Progenitor cell of endocrine pancreas (in vitro differentiated cells): ENCODE measurements at regions not wholly inside any gene's neighbourhood (a gene's known extent, or its start where the extent isn't known, plus 50 kb on each side); places are given as distances from the start of the nearest gene placed in this dataset.

Experiments
- DNase-seq: peaks from one replicate; pipeline ENCODE4 v3.0.0; 2021; ENCODE audit warnings: low spot score; ENCODE audit not compliant: unreplicated experiment
- H3K27ac Mint-ChIP-seq: 2 replicates; pipeline ENCODE4 v1.8.0; 2021; ENCODE audit warnings: mild to moderate bottlenecking, moderate library complexity, mixed read lengths
- H3K27me3 Mint-ChIP-seq: 2 replicates; pipeline ENCODE4 v1.8.0; 2021; ENCODE audit warnings: mixed read lengths
- H3K36me3 Mint-ChIP-seq: 2 replicates; pipeline ENCODE4 v1.8.0; 2022; ENCODE audit warnings: mixed read lengths; ENCODE audit not compliant: insufficient read depth
- H3K4me1 Mint-ChIP-seq: 2 replicates; pipeline ENCODE4 v1.8.0; 2021; ENCODE audit warnings: low read depth, mixed read lengths
- H3K4me3 Mint-ChIP-seq: 2 replicates; pipeline ENCODE4 v1.8.0; 2021; ENCODE audit warnings: low read depth, mild to moderate bottlenecking, moderate library complexity, mixed read lengths
- H3K9me3 Mint-ChIP-seq: 2 replicates; pipeline ENCODE4 v1.8.0; 2021; ENCODE audit warnings: low read depth, mixed read lengths
- TF ChIP-seq, protein P1 (sequence below): fragments of 200-600 bp; sonication (generic); IDR thresholded peaks from one replicate; pipeline ENCODE4 v1.5.0; 2021; ENCODE audit warnings: antibody characterized with exemption, mild to moderate bottlenecking; ENCODE audit not compliant: unreplicated experiment

DNA sequence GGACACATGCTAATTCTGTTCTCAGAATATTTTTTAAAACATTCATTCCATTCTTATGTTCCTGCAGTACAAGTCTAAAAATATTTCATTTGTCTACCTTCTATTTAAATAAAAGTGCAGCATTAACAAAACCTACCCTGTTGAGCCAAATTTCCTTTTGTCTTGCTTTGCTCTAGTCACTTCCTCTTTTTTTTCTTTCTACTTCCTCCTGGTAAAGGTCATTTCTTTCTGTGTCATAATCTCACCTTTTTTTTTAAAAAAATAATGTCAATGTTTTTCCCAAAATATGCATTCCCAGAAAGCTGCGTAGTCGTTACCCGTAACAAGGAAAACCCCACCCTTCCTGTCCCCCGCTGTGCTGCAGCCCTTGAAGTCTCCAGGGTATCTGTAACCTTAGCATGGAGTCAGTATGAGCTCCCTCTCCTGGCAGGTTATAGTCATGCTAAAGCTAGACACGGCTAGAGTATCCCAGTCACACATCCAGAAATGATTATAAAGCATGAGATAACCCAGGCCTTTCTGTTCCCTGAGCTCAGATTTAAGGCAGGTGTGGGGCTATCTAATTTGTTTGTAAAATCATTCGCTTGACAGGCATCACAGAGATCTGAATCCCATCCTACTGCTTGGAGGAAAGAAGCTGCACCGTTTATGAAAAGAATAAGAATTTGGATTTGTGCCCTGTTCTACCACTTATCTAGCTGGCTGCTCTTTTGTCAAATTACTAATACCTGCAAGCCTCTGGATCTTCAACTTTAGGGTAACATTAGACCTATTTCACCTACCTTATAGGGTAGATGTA lies 51.1 kb upstream of the EED start:
- Mint-ChIP-seq H3K27me3 (peaks cover 21% of the 10 kb centered on the region), H3K4me1 (peaks cover 7% of the 10 kb centered on the region), H3K9me3 (no peaks in the 10 kb centered on the region), H3K4me3 (peak overlapping the region; percentile 72), H3K27ac (no peak overlapping the region), H3K36me3 (no peaks in the 10 kb centered on the region)
- TF ChIP-seq, protein P1, sequence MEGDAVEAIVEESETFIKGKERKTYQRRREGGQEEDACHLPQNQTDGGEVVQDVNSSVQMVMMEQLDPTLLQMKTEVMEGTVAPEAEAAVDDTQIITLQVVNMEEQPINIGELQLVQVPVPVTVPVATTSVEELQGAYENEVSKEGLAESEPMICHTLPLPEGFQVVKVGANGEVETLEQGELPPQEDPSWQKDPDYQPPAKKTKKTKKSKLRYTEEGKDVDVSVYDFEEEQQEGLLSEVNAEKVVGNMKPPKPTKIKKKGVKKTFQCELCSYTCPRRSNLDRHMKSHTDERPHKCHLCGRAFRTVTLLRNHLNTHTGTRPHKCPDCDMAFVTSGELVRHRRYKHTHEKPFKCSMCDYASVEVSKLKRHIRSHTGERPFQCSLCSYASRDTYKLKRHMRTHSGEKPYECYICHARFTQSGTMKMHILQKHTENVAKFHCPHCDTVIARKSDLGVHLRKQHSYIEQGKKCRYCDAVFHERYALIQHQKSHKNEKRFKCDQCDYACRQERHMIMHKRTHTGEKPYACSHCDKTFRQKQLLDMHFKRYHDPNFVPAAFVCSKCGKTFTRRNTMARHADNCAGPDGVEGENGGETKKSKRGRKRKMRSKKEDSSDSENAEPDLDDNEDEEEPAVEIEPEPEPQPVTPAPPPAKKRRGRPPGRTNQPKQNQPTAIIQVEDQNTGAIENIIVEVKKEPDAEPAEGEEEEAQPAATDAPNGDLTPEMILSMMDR = peak; percentile 67
- DNase-seq = no peak

DNA sequence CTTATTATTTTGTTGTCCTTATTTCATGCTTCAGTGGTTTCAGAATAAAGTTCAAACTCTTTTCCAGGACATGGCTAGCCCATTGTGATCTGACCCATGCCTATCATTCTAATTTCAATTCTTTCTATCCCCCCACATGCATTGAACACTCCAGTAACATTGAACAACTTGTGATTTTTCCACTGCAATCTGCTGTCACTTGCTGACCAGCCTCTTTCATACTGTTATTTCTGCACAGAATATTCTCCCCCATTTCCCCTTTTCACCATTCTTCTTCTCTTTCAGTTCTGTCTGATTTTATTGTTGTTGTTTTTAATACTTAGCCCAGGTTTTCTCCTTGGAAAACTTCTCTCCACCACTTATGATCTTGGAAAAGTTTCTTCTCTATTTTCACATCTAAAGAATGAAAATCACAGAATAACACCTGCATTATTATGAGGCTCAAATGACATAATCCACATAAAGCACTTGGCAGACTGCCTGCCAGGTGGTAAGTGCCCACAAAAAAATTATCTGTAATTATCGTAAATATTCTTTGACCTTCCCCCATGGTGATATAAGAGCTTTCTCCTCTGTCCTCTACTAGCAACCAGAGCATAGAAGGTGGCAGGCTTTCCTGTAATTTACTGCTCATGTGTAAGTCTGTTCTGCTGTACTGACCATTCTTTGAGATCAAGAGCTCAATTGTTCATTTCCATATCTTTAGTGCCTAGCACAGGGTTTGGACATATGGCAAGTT lies 51.9 kb upstream of the EED start:
- Mint-ChIP-seq H3K27me3 (peaks cover 21% of the 10 kb centered on the region), H3K4me3 (no peak overlapping the region), H3K4me1 (peaks cover 7% of the 10 kb centered on the region), H3K27ac (no peak overlapping the region), H3K36me3 (no peaks in the 10 kb centered on the region), H3K9me3 (no peaks in the 10 kb centered on the region)
- DNase-seq = no peak
- TF ChIP-seq, protein P1 = no peak

GRCh38 chr11:86191874-86192273 lies 52.7 kb upstream of the EED start:
- Mint-ChIP-seq H3K36me3 (no peaks in the 10 kb centered on the region), H3K4me1 (peaks cover 7% of the 10 kb centered on the region), H3K27ac (no peak overlapping the region), H3K9me3 (no peaks in the 10 kb centered on the region), H3K27me3 (peaks cover 20% of the 10 kb centered on the region), H3K4me3 (no peak overlapping the region)
- TF ChIP-seq, protein P1 = no peak
- DNase-seq = no peak

DNA sequence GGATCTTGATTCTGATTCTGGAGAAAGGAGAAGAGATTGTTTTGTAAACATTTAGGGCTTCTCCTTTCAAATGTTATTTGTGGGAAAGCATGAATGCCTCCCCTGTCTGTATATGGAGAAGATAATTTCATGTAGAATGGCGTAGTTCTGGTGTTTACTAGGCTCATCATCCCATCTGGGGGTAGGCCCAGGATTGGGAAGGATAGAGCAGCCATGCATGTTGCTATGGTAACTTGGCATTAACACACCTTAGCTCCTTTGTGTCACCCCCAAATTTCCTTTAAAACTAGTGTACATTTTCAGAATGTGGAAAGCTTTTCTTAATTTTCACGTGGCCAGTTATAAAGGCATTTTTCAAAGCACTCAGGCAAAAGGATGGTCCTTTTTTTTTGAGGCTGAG lies 57.5 kb upstream of the EED start:
- no peak for DNase-seq
- Mint-ChIP-seq H3K36me3 (no peaks in the 10 kb centered on the region), H3K27ac (no peak overlapping the region), H3K4me3 (no peak overlapping the region), H3K9me3 (no peaks in the 10 kb centered on the region), H3K4me1 (no peaks in the 10 kb centered on the region), H3K27me3 (peaks cover 4% of the 10 kb centered on the region)
- TF ChIP-seq, protein P1 = no peak

DNA sequence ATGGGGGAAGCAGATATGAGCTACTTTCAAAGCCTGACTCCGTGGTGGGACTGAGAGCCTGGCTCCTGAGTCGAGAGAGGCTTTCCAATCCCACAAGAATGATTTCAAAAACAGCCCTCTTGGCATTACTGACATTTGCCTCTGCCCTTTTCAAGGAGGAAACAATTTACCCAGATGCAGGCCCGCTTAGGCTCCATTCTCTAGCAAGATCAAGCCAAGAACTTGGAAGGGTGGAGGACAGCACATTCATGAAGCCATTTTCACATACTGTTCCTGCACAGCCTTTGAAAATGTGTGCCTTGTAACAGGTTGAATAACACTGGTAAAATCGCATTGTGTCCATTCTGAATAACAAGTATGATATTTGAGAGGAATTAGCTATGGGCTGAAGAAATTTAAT lies 58.2 kb upstream of the EED start:
- Mint-ChIP-seq H3K9me3 (no peaks in the 10 kb centered on the region), H3K4me3 (no peak overlapping the region), H3K36me3 (no peaks in the 10 kb centered on the region), H3K27ac (no peak overlapping the region), H3K4me1 (no peaks in the 10 kb centered on the region), H3K27me3 (peaks cover 4% of the 10 kb centered on the region)
- no peak for DNase-seq
- TF ChIP-seq, protein P1 = no peak
